Gastrocnemius medialis (tissue), 4 donors: ENCODE measurements at regions not wholly inside any gene's neighbourhood (a gene's known extent, or its start where the extent isn't known, plus 50 kb on each side); places are given as distances from the start of the nearest gene placed in this dataset.

Experiments
- POLR2A ChIP-seq, 2 donors: fragments of 450-650 bp; IDR thresholded peaks; one replicate each; pipeline ENCODE4 v1.6.1; 2017; ENCODE audit warnings: antibody characterized with exemption in 2 of 2, mild to moderate bottlenecking in 2 of 2, moderate library complexity in 2 of 2
- TF ChIP-seq, protein P1 (sequence below), 5 experiments: fragments of 450-650 bp in 3 of 5; fragments of 200-600 bp in 2 of 5; sonication (generic) in 2 of 5; IDR thresholded peaks in 4 of 5; conservative IDR thresholded peaks in 1 of 5; 1 replicate in 4 of 5; 2 replicates in 1 of 5; pipeline ENCODE4 v1.5.1; 2016 to 2019; ENCODE audit warnings: antibody characterized with exemption in 5 of 5, mild to moderate bottlenecking in 3 of 5, moderate library complexity in 3 of 5

- TF ChIP-seq, protein P1, sequence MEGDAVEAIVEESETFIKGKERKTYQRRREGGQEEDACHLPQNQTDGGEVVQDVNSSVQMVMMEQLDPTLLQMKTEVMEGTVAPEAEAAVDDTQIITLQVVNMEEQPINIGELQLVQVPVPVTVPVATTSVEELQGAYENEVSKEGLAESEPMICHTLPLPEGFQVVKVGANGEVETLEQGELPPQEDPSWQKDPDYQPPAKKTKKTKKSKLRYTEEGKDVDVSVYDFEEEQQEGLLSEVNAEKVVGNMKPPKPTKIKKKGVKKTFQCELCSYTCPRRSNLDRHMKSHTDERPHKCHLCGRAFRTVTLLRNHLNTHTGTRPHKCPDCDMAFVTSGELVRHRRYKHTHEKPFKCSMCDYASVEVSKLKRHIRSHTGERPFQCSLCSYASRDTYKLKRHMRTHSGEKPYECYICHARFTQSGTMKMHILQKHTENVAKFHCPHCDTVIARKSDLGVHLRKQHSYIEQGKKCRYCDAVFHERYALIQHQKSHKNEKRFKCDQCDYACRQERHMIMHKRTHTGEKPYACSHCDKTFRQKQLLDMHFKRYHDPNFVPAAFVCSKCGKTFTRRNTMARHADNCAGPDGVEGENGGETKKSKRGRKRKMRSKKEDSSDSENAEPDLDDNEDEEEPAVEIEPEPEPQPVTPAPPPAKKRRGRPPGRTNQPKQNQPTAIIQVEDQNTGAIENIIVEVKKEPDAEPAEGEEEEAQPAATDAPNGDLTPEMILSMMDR (IDR thresholded peaks at IDR 0.05 in 4 of 5, conservative IDR thresholded peaks at IDR 0.05 in 1 of 5): no peak
- TF ChIP-seq POLR2A (IDR thresholded peaks at IDR 0.05): no peak
These were observed 752.1 kb upstream of the POM121L12 start for GRCh38 chr7:52283335-52283734.
